Neural cell (in vitro differentiated cells): ENCODE measurements at regions not wholly inside any gene's neighbourhood (a gene's known extent, or its start where the extent isn't known, plus 50 kb on each side); places are given as distances from the start of the nearest gene placed in this dataset.

Experiments used
- CTCF ChIP-seq: fragments of 450-650 bp; IDR thresholded peaks from 2 replicates; pipeline ENCODE4 v1.5.1; 2014; ENCODE audit warnings: antibody characterized with exemption, mild to moderate bottlenecking, moderate library complexity; ENCODE audit not compliant: poor library complexity, severe bottlenecking
- EP300 ChIP-seq: fragments of 450-650 bp; conservative IDR thresholded peaks from 2 replicates; pipeline ENCODE4 v1.6.1; 2014; ENCODE audit warnings: antibody characterized with exemption, mild to moderate bottlenecking, moderate library complexity; ENCODE audit not compliant: poor library complexity, severe bottlenecking
- EZH2 ChIP-seq: fragments of 200-600, 300-800 bp; shearing (Covaris generic), sonication (generic); IDR thresholded peaks from 2 replicates; pipeline ENCODE4 v1.6.1; 2014; ENCODE audit warnings: antibody characterized with exemption, low read length, borderline replicate concordance, mild to moderate bottlenecking; ENCODE audit not compliant: insufficient read depth, poor library complexity, severe bottlenecking
- MXI1 ChIP-seq: fragments of 450-650 bp; conservative IDR thresholded peaks from 2 replicates; pipeline ENCODE4 v1.6.1; 2014; ENCODE audit warnings: antibody characterized with exemption, mild to moderate bottlenecking; ENCODE audit not compliant: poor library complexity, severe bottlenecking
- POLR2AphosphoS5 ChIP-seq: IDR thresholded peaks from 2 replicates; pipeline ENCODE4 v1.6.1; 2012
- RAD21 ChIP-seq: fragments of 450-650 bp; conservative IDR thresholded peaks from 2 replicates; pipeline ENCODE4 v1.6.1; 2014; ENCODE audit warnings: antibody characterized with exemption, mild to moderate bottlenecking, moderate library complexity
- REST ChIP-seq: IDR thresholded peaks from 2 replicates; pipeline ENCODE4 v1.6.1; 2012; ENCODE audit warnings: borderline replicate concordance
- SMC3 ChIP-seq: fragments of 450-650 bp; conservative IDR thresholded peaks from 2 replicates; pipeline ENCODE4 v1.6.1; 2014; ENCODE audit warnings: antibody characterized with exemption, mild to moderate bottlenecking, moderate library complexity; ENCODE audit not compliant: poor library complexity
- TAF1 ChIP-seq: IDR thresholded peaks from 2 replicates; pipeline ENCODE4 v1.6.1; 2012; ENCODE audit warnings: low read depth

GRCh38 chr22:27104449-27104848 is 447.1 kb downstream of the MIAT start:
- TF ChIP-seq CTCF (no peak), POLR2AphosphoS5 (no peak), SMC3 (no peak), TAF1 (no peak), EP300 (no peak), MXI1 (no peak), EZH2 (no peak), REST (no peak), RAD21 (no peak)
